ENCODE measurements at regions not wholly inside any gene's neighbourhood (a gene's known extent, or its start where the extent isn't known, plus 50 kb on each side); places are given as distances from the start of the nearest gene placed in this dataset.

- Histone ChIP-seq H3K36me3 (ENCODE audit: insufficient read depth, low read length) (no peaks in the 10 kb centered on the region), H3K9me2 (replicated peaks; ENCODE audit: low read depth, low read length) (no peaks in the 10 kb centered on the region), H3F3A (ENCODE audit: low read depth) (no peaks in the 10 kb centered on the region), H3K4me1 (ENCODE audit: insufficient read depth, low read length, poor library complexity, severe bottlenecking) (peaks cover 50% of the 10 kb centered on the region), H3K4me3 (ENCODE audit: low read length, poor library complexity, severe bottlenecking) (no peak overlapping the region), H4K20me1 (ENCODE audit: insufficient read depth, low read length, poor library complexity, severe bottlenecking) (no peaks in the 10 kb centered on the region), H3K9me3 (ENCODE audit: insufficient read depth, low read depth, low read length) (no peaks in the 10 kb centered on the region), H3K9ac (ENCODE audit: low read depth, low read length, poor library complexity, severe bottlenecking) (no peak overlapping the region), H3K27me3 (ENCODE audit: insufficient read depth, low read length, poor library complexity, severe bottlenecking) (no peaks in the 10 kb centered on the region), H3K79me2 (ENCODE audit: insufficient read depth, low read length) (peaks cover 17% of the 10 kb centered on the region; the same call in 1 of the 2 replicates), H3K4me2 (ENCODE audit: low read depth, low read length, poor library complexity, severe bottlenecking) (peak overlapping the region; percentile 25), H2AFZ (ENCODE audit: low read length) (peak overlapping the region; percentile 19; the same call in 1 of the 2 replicates)
- TF ChIP-seq EZH2phosphoT487 (IDR thresholded peaks at IDR 0.05; ENCODE audit: borderline replicate concordance): no peak
- TF ChIP-seq CTCF (conservative IDR thresholded peaks at IDR 0.05; ENCODE audit: low read length): peak; percentile 71
Observed at GRCh38 chr6:56757588-56757984, 114.9 kb upstream of the DST start.

GRCh38 chr6:56756791-56757587, 114.3 kb upstream of the DST start:
- no peak for TF ChIP-seq CTCF (conservative IDR thresholded peaks at IDR 0.05; ENCODE audit: low read length)
- TF ChIP-seq EZH2phosphoT487 (IDR thresholded peaks at IDR 0.05; ENCODE audit: borderline replicate concordance): no peak
- no peak overlapping the region for H3K9ac ChIP-seq (ENCODE audit: low read depth, low read length, poor library complexity, severe bottlenecking)
- H3K79me2 ChIP-seq (ENCODE audit: insufficient read depth, low read length): peaks cover 18% of the 10 kb centered on the region
- H3K27me3 ChIP-seq (ENCODE audit: insufficient read depth, low read length, poor library complexity, severe bottlenecking): no peaks in the 10 kb centered on the region
- H3K4me2 ChIP-seq (ENCODE audit: low read depth, low read length, poor library complexity, severe bottlenecking): peak overlapping the region; percentile 25
- no peaks in the 10 kb centered on the region for H3K9me3 ChIP-seq (ENCODE audit: insufficient read depth, low read depth, low read length)
- H3K4me1 ChIP-seq (ENCODE audit: insufficient read depth, low read length, poor library complexity, severe bottlenecking): peaks cover 50% of the 10 kb centered on the region
- no peaks in the 10 kb centered on the region for H3K9me2 ChIP-seq (replicated peaks; ENCODE audit: low read depth, low read length)
- no peaks in the 10 kb centered on the region for H4K20me1 ChIP-seq (ENCODE audit: insufficient read depth, low read length, poor library complexity, severe bottlenecking)
- H3K4me3 ChIP-seq (ENCODE audit: low read length, poor library complexity, severe bottlenecking): no peak overlapping the region
- no peaks in the 10 kb centered on the region for H3K36me3 ChIP-seq (ENCODE audit: insufficient read depth, low read length)
- no peak overlapping the region for H2AFZ ChIP-seq (ENCODE audit: low read length)
- no peaks in the 10 kb centered on the region for H3F3A ChIP-seq (ENCODE audit: low read depth)

- TF ChIP-seq EZH2phosphoT487 (IDR thresholded peaks at IDR 0.05; ENCODE audit: borderline replicate concordance): no peak
- no peak for TF ChIP-seq CTCF (conservative IDR thresholded peaks at IDR 0.05; ENCODE audit: low read length)
- Histone ChIP-seq H3K36me3 (ENCODE audit: insufficient read depth, low read length) (no peaks in the 10 kb centered on the region), H3K27me3 (ENCODE audit: insufficient read depth, low read length, poor library complexity, severe bottlenecking) (no peaks in the 10 kb centered on the region), H3K4me3 (ENCODE audit: low read length, poor library complexity, severe bottlenecking) (no peak overlapping the region), H3K9ac (ENCODE audit: low read depth, low read length, poor library complexity, severe bottlenecking) (peak overlapping the region; percentile 1), H3K79me2 (ENCODE audit: insufficient read depth, low read length) (peaks cover 24% of the 10 kb centered on the region), H4K20me1 (ENCODE audit: insufficient read depth, low read length, poor library complexity, severe bottlenecking) (no peaks in the 10 kb centered on the region), H3K4me1 (ENCODE audit: insufficient read depth, low read length, poor library complexity, severe bottlenecking) (peaks cover 50% of the 10 kb centered on the region), H2AFZ (ENCODE audit: low read length) (no peak overlapping the region), H3K9me2 (replicated peaks; ENCODE audit: low read depth, low read length) (no peaks in the 10 kb centered on the region), H3F3A (ENCODE audit: low read depth) (no peaks in the 10 kb centered on the region), H3K9me3 (ENCODE audit: insufficient read depth, low read depth, low read length) (no peaks in the 10 kb centered on the region), H3K4me2 (ENCODE audit: low read depth, low read length, poor library complexity, severe bottlenecking) (no peak overlapping the region)
Observed at GRCh38 chr6:56756219-56756789, 113.6 kb upstream of the DST start.
